H7 (cell line): ENCODE measurements at regions not wholly inside any gene's neighbourhood (a gene's known extent, or its start where the extent isn't known, plus 50 kb on each side); places are given as distances from the start of the nearest gene placed in this dataset.
A peak's percentile ranks its signal among the peaks of the same experiment; 100 is the strongest.
"Not testable (repeated sequence)": the region's sequence is repeated elsewhere in the genome, so short reads cannot be mapped to it uniquely, and the experiment has no call there.

Experiments
- DNase-seq: peaks from one replicate; pipeline ENCODE4 v3.0.0; 2012
- H3K27me3 ChIP-seq: 2 replicates; pipeline ENCODE4 v1.6.0; 2011; ENCODE audit warnings: mild to moderate bottlenecking, low read length; ENCODE audit not compliant: control insufficient read depth, insufficient read depth
- H3K36me3 ChIP-seq: replicated peaks from 2 replicates; pipeline ENCODE4 v1.5.1; 2011; ENCODE audit warnings: low read length; ENCODE audit not compliant: control insufficient read depth, insufficient read depth
- H3K4me3 ChIP-seq: 2 replicates; pipeline ENCODE4 v1.5.1; 2011; ENCODE audit warnings: low read depth, mild to moderate bottlenecking, control low read depth, low read length, moderate library complexity; ENCODE audit not compliant: insufficient read depth

- DNase-seq: peak; percentile 62
- Histone ChIP-seq H3K4me3 (no peak overlapping the region), H3K27me3 (no peaks in the 10 kb centered on the region), H3K36me3 (no peaks in the 10 kb centered on the region)
Observed at GRCh38 chr1:213418268-213419071, 367.4 kb downstream of the RPS6KC1 start.

DNA sequence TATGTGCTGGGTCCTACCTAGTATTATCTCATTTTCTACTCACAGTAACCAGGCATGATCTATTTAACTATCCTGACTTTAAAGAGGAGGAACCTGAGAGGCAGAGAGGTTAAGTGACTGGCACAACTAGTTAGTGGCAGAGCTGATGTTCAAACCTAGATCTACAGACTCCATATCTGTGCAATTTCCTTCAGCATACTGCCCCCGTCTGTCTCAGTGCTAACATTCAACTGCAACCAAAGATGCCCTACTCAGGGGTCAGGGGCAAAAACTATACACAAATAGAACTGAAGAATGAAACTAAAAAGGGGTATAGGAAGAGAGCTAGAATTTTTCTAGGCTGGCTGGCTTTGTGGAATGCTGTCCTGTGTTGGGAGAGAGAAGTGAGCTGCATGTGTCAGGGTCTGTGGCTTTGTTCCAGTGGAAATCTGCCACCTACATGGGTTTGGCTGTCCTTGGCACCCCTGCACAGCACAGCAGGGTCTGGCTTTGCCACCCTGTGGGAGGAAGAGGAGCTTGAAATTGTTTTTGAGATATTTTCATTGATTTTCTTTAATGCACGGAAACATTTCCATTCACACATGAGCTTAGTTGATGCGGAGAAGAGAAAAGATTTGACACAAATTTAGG lies 368.5 kb downstream of the RPS6KC1 start:
- DNase-seq: peak; percentile 14
- Histone ChIP-seq H3K27me3 (no peaks in the 10 kb centered on the region), H3K4me3 (no peak overlapping the region), H3K36me3 (no peaks in the 10 kb centered on the region)

- DNase-seq, H3K4me3 ChIP-seq, H3K27me3 ChIP-seq, H3K36me3 ChIP-seq: not testable (repeated sequence)
Observed at GRCh38 chr1:213421178-213421577, 370.1 kb downstream of the RPS6KC1 start.

GRCh38 chr1:213423041-213423440 lies 372.0 kb downstream of the RPS6KC1 start:
- DNase-seq: no peak
- no peak overlapping the region for H3K4me3 ChIP-seq
- H3K36me3 ChIP-seq: no peaks in the 10 kb centered on the region
- no peaks in the 10 kb centered on the region for H3K27me3 ChIP-seq

- peak; percentile 56 for DNase-seq
- Histone ChIP-seq H3K4me3 (no peak overlapping the region), H3K27me3 (no peaks in the 10 kb centered on the region), H3K36me3 (no peaks in the 10 kb centered on the region)
Observed at GRCh38 chr1:213423605-213424004, 372.6 kb downstream of the RPS6KC1 start.

- H3K4me3 ChIP-seq: no peak overlapping the region
- no peak for DNase-seq
- no peaks in the 10 kb centered on the region for H3K36me3 ChIP-seq
- no peaks in the 10 kb centered on the region for H3K27me3 ChIP-seq
Observed at GRCh38 chr1:213425376-213426030, 374.5 kb downstream of the RPS6KC1 start.

- Histone ChIP-seq H3K27me3 (no peaks in the 10 kb centered on the region), H3K4me3 (no peak overlapping the region), H3K36me3 (no peaks in the 10 kb centered on the region)
- DNase-seq: no peak
Observed at GRCh38 chr1:213429642-213430041, 378.6 kb downstream of the RPS6KC1 start.

DNA sequence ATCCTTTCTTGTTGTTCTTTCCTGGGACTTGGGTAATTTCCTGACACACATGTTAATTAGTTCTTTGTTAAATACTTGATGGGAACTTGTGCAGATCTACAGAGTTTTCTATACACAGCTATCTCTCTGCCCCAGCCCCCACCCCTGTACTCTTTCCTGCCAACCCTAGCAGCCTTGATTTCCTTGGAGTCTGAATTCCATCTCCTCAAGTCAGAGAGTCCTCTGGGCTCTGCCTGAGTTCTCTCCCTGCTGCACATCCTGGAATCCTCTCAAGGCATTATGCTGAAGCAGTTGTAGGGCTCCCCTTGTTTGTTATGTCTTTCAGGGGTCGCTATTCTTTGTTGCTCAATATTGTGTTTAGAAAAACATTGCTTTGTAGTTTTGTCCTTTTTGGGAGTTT lies 384.7 kb downstream of the RPS6KC1 start:
- H3K27me3 ChIP-seq: no peaks in the 10 kb centered on the region
- H3K36me3 ChIP-seq: no peaks in the 10 kb centered on the region
- no peak for DNase-seq
- no peak overlapping the region for H3K4me3 ChIP-seq

DNA sequence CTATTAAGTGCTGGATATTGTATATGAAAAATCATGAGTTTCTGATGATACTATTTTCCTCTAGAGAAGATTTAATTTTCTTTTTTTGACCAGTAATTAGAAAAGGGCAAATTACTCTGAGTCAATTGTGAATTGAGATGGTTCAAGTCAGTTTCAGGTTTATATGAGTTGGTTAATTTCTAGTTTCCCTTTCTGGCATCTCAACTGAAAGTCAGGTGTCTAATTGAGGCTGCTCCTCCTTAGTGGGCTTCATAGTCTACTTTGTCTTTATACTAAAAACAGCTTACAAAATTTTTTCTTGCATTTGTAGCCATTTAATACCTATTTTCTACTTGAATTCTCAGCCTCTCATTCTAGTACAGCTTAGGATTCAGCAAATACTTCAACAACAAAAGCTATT lies 387.3 kb downstream of the RPS6KC1 start:
- no peak overlapping the region for H3K4me3 ChIP-seq
- DNase-seq: no peak
- H3K36me3 ChIP-seq: no peaks in the 10 kb centered on the region
- no peaks in the 10 kb centered on the region for H3K27me3 ChIP-seq

- no peak for DNase-seq
- no peaks in the 10 kb centered on the region for H3K36me3 ChIP-seq
- H3K4me3 ChIP-seq: no peak overlapping the region
- H3K27me3 ChIP-seq: no peaks in the 10 kb centered on the region
Observed at GRCh38 chr1:213439703-213440102, 388.7 kb downstream of the RPS6KC1 start.

- Histone ChIP-seq H3K27me3 (no peaks in the 10 kb centered on the region), H3K36me3 (no peaks in the 10 kb centered on the region), H3K4me3 (no peak overlapping the region)
- no peak for DNase-seq
Observed at GRCh38 chr1:213440766-213441165, 389.7 kb downstream of the RPS6KC1 start.

- DNase-seq: no peak
- H3K4me3 ChIP-seq: no peak overlapping the region
- no peaks in the 10 kb centered on the region for H3K27me3 ChIP-seq
- no peaks in the 10 kb centered on the region for H3K36me3 ChIP-seq
Observed at GRCh38 chr1:213443415-213443814, 392.4 kb downstream of the RPS6KC1 start.

- Histone ChIP-seq H3K4me3 (no peak overlapping the region), H3K36me3 (no peaks in the 10 kb centered on the region), H3K27me3 (no peaks in the 10 kb centered on the region)
- DNase-seq: no peak
Observed at GRCh38 chr1:213444224-213444623, 393.2 kb downstream of the RPS6KC1 start.

DNA sequence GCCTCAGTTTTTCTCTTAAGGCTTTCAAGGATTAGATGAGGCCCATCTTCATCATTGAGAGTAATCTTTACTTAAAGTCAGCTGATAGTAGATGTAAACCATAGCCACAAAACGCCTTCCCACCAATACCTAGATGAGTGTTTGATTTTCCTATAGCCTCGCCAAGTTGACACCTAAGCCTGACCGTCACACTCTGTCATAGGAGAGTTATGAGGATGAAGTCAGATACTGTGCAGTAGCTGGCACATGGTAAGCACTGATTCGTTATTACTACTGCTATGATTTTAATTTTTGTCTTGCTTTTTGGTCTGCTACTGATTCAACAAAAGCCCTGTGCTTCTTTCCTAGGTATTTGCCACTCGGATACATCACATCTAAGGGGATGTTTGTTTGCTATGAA lies 395.5 kb downstream of the RPS6KC1 start:
- no peak for DNase-seq
- no peaks in the 10 kb centered on the region for H3K36me3 ChIP-seq
- no peaks in the 10 kb centered on the region for H3K27me3 ChIP-seq

DNA sequence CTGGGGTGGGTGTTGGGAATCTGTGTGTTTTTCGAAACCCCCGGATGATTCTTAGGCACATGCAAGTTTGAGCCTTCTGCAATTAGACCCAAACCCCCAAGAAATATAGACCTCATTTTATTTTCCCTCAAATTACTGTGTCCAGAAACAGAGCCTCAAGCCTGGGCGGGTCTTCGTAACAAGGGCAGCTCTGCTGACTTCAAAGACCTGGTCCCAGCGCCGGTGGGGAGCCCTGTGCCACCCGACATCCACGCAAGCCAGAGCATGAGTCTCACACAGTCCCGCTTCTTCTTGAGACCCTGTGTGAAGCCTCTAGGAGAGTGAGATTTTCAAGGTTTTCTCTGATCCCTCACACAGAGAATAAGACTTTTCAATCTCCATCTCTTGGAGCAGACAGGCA lies 397.3 kb downstream of the RPS6KC1 start:
- H3K27me3 ChIP-seq: no peaks in the 10 kb centered on the region

More for the DNA sequence above, 395.5 kb downstream of the RPS6KC1 start:
- H3K4me3 ChIP-seq: no peak overlapping the region

More for the DNA sequence above, 397.3 kb downstream of the RPS6KC1 start:
- no peak for DNase-seq
- Histone ChIP-seq H3K36me3 (no peaks in the 10 kb centered on the region), H3K4me3 (no peak overlapping the region)
